Subcutaneous abdominal adipose tissue (tissue), 5 donors: ENCODE measurements at regions not wholly inside any gene's neighbourhood (a gene's known extent, or its start where the extent isn't known, plus 50 kb on each side); places are given as distances from the start of the nearest gene placed in this dataset.

Experiments
- H3K27ac ChIP-seq: one replicate; pipeline ENCODE4 v1.7.0; 2013; ENCODE audit warnings: low read depth, mild to moderate bottlenecking, inconsistent platforms, low read length, moderate library complexity
- H3K27me3 ChIP-seq, 5 donors: one replicate each; pipeline ENCODE4 v1.7.0; 2013; ENCODE audit warnings: low read length in 5 of 5, inconsistent platforms in 1 of 5; ENCODE audit not compliant: control insufficient read depth in 5 of 5, insufficient read depth in 4 of 5
- H3K36me3 ChIP-seq, 5 donors: one replicate each; pipeline ENCODE4 v1.7.0; 2013; ENCODE audit warnings: low read length in 5 of 5; ENCODE audit not compliant: control insufficient read depth in 5 of 5, insufficient read depth in 5 of 5
- H3K4me1 ChIP-seq, 5 donors: one replicate each; pipeline ENCODE4 v1.7.0; 2013; ENCODE audit warnings: low read length in 5 of 5, mild to moderate bottlenecking in 3 of 5, moderate library complexity in 1 of 5; ENCODE audit not compliant: control insufficient read depth in 5 of 5, insufficient read depth in 5 of 5
- H3K4me3 ChIP-seq, 5 donors: one replicate each; pipeline ENCODE4 v1.7.0; 2013; ENCODE audit warnings: low read length in 5 of 5, low read depth in 1 of 5
- H3K9ac ChIP-seq, 5 donors: one replicate each; pipeline ENCODE4 v1.7.0; 2013; ENCODE audit warnings: low read length in 5 of 5, mild to moderate bottlenecking in 4 of 5, moderate library complexity in 3 of 5
- H3K9me3 ChIP-seq, 5 donors: one replicate each; pipeline ENCODE4 v1.7.0; 2013; ENCODE audit warnings: low read length in 5 of 5; ENCODE audit not compliant: control insufficient read depth in 5 of 5
- donor health status: healthy.
- donor health status: healthy.
- donor health status: healthy.
- donor health status: healthy.
- donor health status: healthy.

DNA sequence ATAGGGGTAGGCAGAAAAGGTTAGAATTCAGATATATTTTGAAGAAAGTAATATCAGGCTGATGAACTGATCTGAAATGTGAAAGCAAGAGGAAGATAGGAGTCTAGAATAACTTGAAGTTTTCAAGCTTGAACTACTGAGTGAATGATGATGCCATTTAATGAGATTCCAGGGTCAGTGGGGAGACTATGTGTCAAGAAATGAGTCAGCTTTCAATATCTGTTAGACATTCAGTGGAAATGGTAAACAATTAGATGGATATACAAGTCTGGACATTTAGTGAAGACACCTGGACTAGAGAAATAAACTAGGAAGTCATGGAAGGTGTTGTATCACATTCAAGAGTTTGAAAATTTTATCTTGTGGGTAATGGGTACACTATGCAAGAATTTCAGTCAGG lies 326.9 kb downstream of the FSIP2 start:
- no peak overlapping the region for H3K9ac ChIP-seq
- H3K27ac ChIP-seq, result no peak overlapping the region
- H3K4me3 ChIP-seq, result no peak overlapping the region
- H3K9me3 ChIP-seq, result no peaks in the 10 kb centered on the region
- H3K4me1 ChIP-seq, result peaks cover 0 to 4% (median 0%) of the 10 kb centered on the region in 5 donors
- H3K36me3 ChIP-seq, result no peaks in the 10 kb centered on the region
- H3K27me3 ChIP-seq, result no peaks in the 10 kb centered on the region

DNA sequence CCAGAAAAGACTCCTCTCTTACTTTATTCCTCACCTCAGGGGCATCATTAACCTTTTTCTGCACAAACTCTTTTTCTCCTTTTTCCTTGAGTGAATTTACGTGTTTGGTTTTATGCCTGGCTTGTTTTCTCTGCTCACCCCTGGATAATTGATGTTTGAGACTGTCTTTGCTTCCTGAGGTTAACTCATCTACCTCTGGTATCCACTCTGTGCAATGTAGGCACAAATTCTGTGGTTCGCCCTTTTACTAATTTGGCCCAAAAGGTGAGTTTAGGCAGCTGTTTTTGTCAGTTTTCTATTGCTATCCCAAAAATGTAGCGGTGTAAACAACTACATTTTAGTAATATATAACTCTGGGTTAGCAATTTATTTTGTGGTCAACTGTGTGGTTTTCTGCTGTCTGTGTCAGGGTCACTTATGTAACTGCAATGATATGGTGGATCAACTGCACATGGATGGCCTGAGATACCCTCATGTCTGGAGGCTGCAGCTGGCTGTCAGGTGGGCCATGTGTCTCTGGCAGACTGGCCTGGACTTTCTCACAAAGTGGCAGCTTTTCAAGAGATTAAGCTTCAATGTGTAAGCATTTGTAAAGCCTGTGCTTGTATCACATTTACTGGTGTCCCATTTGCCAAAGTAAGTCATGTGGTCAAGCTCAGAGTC lies 329.7 kb downstream of the FSIP2 start:
- H3K9me3 ChIP-seq, result no peaks in the 10 kb centered on the region
- no peaks in the 10 kb centered on the region for H3K4me1 ChIP-seq
- no peak overlapping the region for H3K9ac ChIP-seq
- no peaks in the 10 kb centered on the region for H3K36me3 ChIP-seq
- H3K27ac ChIP-seq, result no peak overlapping the region
- no peaks in the 10 kb centered on the region for H3K27me3 ChIP-seq
- no peak overlapping the region for H3K4me3 ChIP-seq

DNA sequence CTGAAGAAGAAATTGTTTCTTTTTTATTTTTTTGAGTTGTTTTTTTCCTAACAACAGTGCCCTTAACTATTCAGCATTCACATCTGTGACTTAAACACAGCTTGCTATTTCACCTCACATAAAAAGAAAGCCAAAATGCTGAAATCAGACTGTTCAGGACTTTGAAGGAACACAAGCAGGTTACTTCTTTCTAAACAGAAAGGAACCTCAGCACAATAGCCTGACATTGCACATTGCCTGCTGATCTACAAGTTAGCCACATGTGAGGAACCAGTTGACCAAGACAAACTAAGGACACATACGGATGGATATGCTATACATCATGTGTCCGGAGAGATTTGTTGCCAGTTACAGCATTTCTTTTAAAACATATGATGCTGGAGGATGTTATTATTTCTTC lies 331.1 kb downstream of the FSIP2 start:
- H3K4me3 ChIP-seq, result no peak overlapping the region
- H3K36me3 ChIP-seq, result no peaks in the 10 kb centered on the region
- H3K9me3 ChIP-seq, result no peaks in the 10 kb centered on the region
- H3K4me1 ChIP-seq, result no peaks in the 10 kb centered on the region
- H3K9ac ChIP-seq, result no peak overlapping the region
- no peak overlapping the region for H3K27ac ChIP-seq
- no peaks in the 10 kb centered on the region for H3K27me3 ChIP-seq

DNA sequence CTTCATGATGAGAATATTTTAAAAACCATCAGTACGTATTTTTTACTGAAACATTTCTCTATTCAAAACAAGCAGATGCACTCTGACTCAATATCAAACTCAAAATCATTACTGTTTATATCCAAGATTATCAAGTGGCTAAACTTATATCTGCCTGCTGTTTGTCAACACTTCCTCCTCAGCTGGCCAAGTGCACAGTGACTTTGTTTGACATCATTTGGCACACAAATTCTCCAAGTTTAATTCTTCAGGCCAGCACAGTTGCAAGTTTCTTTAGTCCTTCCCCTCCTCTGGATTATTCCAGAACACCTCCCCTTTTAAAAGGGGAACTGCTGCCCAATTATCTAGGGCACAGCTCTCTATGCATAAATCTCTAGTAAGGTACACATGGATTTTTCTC lies 346.6 kb downstream of the FSIP2 start:
- peaks cover 0 to 2% (median 0%) of the 10 kb centered on the region in 5 donors for H3K36me3 ChIP-seq

DNA sequence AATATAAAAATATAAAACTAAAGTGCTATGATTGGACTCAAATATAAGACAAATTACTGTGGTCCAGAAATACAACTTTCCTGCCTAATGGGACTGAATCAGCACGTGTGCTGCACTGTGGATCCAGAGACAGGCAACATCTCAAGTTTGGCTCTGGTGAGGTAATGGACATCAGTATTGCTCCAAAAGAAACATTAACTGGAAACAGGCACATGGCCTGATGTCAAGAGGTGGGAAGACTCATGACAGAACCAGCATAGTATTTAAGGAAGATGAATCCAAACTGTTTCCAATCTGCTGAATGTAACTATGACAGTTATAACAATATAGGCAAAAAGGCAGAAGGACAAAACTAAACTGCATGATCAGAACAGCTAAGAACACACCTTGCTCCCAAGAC lies 354.6 kb downstream of the FSIP2 start:
- Histone ChIP-seq H3K9me3 (peaks cover 0 to 3% (median 0%) of the 10 kb centered on the region in 5 donors), H3K4me1 (no peaks in the 10 kb centered on the region), H3K4me3 (no peak overlapping the region), H3K27me3 (no peaks in the 10 kb centered on the region), H3K36me3 (peaks cover 0 to 3% (median 0%) of the 10 kb centered on the region in 5 donors), H3K9ac (no peak overlapping the region), H3K27ac (no peak overlapping the region)

More for the DNA sequence above, 346.6 kb downstream of the FSIP2 start:
- Histone ChIP-seq H3K27me3 (no peaks in the 10 kb centered on the region), H3K27ac (no peak overlapping the region), H3K9ac (no peak overlapping the region), H3K4me1 (no peaks in the 10 kb centered on the region), H3K9me3 (peaks cover 0 to 3% (median 0%) of the 10 kb centered on the region in 5 donors), H3K4me3 (no peak overlapping the region)

DNA sequence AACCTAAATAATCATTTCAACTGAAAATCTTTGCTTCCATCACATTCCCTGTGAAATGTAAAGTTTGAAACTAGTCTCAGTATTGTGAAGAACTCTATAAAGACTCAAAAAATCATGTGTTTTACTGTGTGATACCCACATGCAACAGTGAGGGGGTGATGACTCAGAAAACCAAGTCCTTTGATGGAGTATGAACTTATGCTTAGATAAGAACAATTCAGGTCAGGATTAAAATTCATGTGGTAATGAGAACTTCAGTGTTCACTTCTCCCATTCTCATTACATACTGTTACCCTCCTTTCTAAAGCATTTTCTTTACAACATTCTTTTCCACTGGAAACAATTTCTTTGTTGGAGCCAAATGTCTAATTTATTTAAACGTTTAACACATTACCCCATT lies 360.2 kb downstream of the FSIP2 start:
- Histone ChIP-seq H3K36me3 (no peaks in the 10 kb centered on the region), H3K4me3 (no peak overlapping the region), H3K9ac (no peak overlapping the region), H3K4me1 (peaks cover 0 to 7% (median 0%) of the 10 kb centered on the region in 5 donors), H3K9me3 (no peaks in the 10 kb centered on the region), H3K27me3 (no peaks in the 10 kb centered on the region), H3K27ac (no peak overlapping the region)

DNA sequence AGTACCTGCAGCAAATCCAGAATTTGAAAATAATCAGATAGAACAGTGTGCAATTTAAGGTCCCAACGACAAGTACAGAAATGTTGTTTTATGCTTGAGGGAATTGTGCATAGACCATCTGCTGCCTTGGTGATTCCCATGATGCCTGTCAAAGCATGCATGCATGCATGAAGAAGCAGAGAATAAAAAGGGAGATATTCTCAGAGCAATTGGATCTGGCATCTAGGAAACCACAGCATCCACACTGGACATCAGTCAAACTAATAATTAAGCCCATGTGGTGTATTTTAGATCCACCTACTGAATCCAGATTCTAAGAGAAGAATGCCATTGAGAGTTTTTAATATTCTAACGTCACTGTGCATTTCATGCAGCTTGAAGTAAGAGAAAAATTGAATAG lies 361.2 kb downstream of the FSIP2 start:
- Histone ChIP-seq H3K36me3 (no peaks in the 10 kb centered on the region), H3K27me3 (no peaks in the 10 kb centered on the region), H3K4me1 (peaks cover 0 to 7% (median 0%) of the 10 kb centered on the region in 5 donors), H3K27ac (no peak overlapping the region), H3K4me3 (no peak overlapping the region), H3K9ac (no peak overlapping the region), H3K9me3 (no peaks in the 10 kb centered on the region)

DNA sequence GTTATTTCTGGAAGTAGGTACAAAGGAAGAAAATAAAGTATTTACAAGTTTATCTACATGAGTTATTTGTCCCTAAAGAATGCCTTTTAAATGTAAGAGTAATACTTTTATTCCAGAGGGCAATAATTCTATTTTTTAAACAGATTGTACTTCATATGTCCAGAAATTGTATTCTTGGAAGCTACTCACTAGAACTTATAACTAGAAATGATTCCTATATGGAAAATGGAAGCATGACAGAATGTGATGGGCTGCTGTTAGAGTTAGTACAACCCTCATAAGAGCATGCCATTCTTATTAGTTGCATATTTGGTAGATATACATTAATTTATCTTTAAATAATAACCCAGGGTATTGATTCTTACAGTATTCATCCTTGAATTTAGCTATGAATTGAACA lies 362.0 kb downstream of the FSIP2 start:
- H3K27me3 ChIP-seq, result no peaks in the 10 kb centered on the region
- H3K9me3 ChIP-seq, result no peaks in the 10 kb centered on the region
- no peak overlapping the region for H3K4me3 ChIP-seq
- no peak overlapping the region for H3K27ac ChIP-seq
- H3K4me1 ChIP-seq, result peaks cover 0 to 7% (median 0%) of the 10 kb centered on the region in 5 donors
- no peaks in the 10 kb centered on the region for H3K36me3 ChIP-seq
- no peak overlapping the region for H3K9ac ChIP-seq

DNA sequence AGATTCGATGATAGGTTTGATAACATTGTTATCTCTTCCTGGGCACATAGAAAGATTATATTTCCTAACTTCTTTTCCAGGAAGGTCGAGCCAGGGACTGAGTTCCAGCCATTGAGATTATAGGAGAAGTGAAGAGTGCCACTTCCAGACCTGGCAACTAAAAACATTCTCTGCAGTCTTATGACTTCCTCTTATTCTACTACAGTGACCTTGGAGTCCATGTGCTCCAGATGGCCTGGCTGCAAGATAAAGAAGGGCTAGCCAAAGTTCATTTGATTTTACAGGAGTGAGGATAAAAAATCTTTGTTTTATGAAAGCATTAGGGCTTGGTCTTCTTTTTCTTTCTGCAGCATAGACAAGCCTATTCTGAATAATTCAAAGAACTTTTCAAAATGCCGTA lies 363.0 kb downstream of the FSIP2 start:
- H3K9ac ChIP-seq, result no peak overlapping the region
- H3K27me3 ChIP-seq, result no peaks in the 10 kb centered on the region
- no peak overlapping the region for H3K27ac ChIP-seq
- H3K36me3 ChIP-seq, result no peaks in the 10 kb centered on the region
- peaks cover 0 to 7% (median 0%) of the 10 kb centered on the region in 5 donors for H3K4me1 ChIP-seq
- no peaks in the 10 kb centered on the region for H3K9me3 ChIP-seq
- H3K4me3 ChIP-seq, result no peak overlapping the region

DNA sequence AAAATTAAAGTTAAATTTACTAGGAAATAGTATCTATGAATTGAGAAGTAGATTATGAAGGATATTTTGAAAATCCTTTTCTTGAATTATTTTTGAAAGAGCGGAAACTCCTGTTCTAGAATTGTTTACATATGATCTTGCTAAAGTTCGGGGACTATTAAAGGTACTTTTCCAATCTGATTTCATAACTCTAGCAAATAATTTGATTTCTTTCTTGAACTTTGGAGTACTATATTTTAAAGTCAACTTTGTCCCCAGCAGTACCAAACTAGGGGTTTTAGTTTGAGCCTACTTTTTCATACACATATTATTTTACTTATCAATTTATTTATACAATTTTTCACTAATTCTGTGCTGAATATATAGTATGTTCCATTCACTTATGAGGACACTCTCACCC lies 364.7 kb downstream of the FSIP2 start:
- no peaks in the 10 kb centered on the region for H3K9me3 ChIP-seq
- no peak overlapping the region for H3K9ac ChIP-seq
- no peaks in the 10 kb centered on the region for H3K27me3 ChIP-seq
- peaks cover 0 to 7% (median 0%) of the 10 kb centered on the region in 5 donors for H3K4me1 ChIP-seq
- no peaks in the 10 kb centered on the region for H3K36me3 ChIP-seq
- no peak overlapping the region for H3K27ac ChIP-seq
- no peak overlapping the region for H3K4me3 ChIP-seq
